ENCODE measurements at regions not wholly inside any gene's neighbourhood (a gene's known extent, or its start where the extent isn't known, plus 50 kb on each side); places are given as distances from the start of the nearest gene placed in this dataset.

DNA sequence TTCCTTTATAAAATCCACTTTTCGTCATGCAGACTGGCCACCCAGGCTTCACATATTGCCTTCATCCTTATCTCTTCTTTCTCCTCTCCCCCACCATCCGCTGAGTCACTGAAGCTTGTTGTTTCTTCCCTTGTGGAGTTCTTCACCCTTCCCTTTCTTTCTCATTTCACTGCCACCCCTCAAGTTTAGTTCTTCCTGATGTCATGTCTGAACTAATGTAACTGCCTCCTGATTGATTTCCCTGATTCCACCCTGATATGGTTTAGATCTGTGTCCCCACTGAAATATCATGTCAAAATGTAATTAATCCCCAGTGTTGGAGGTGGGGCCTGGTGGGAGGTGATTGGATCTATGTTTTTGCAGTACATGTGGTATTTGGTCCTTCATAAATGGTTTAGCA lies 151.4 kb downstream of the CPEB2 start:
- TF ChIP-seq CTCF (conservative IDR thresholded peaks at IDR 0.05; ENCODE audit: low read length): no peak
- no peak for TF ChIP-seq EZH2phosphoT487 (IDR thresholded peaks at IDR 0.05; ENCODE audit: borderline replicate concordance)
